Endodermal cell (in vitro differentiated cells): ENCODE measurements at regions not wholly inside any gene's neighbourhood (a gene's known extent, or its start where the extent isn't known, plus 50 kb on each side); places are given as distances from the start of the nearest gene placed in this dataset.
A peak's percentile ranks its signal among the peaks of the same experiment; 100 is the strongest.

Source experiments
- DNase-seq: peaks from one replicate; pipeline ENCODE4 v3.0.0-alpha.2; 2017
- H3K27ac ChIP-seq: 2 replicates; pipeline ENCODE4 v1.5.1; 2013; ENCODE audit warnings: mild to moderate bottlenecking, low read depth, low read length, moderate library complexity
- H3K27me3 ChIP-seq: 2 replicates; pipeline ENCODE4 v1.6.1; 2013; ENCODE audit warnings: mild to moderate bottlenecking, low read length, moderate library complexity; ENCODE audit not compliant: insufficient read depth, control insufficient read depth, poor library complexity, severe bottlenecking
- H3K36me3 ChIP-seq: 2 replicates; pipeline ENCODE4 v1.7.0; 2013; ENCODE audit warnings: mild to moderate bottlenecking, low read length, moderate library complexity; ENCODE audit not compliant: control insufficient read depth, insufficient read depth
- H3K4me1 ChIP-seq: one replicate; pipeline ENCODE4 v1.7.0; 2013; ENCODE audit warnings: low read length; ENCODE audit not compliant: control insufficient read depth, insufficient read depth
- H3K4me3 ChIP-seq: 2 replicates; pipeline ENCODE4 v1.5.1; 2013; ENCODE audit warnings: mild to moderate bottlenecking, low read length, moderate library complexity
- H3K9ac ChIP-seq: 2 replicates; pipeline ENCODE4 v1.6.1; 2013; ENCODE audit warnings: mild to moderate bottlenecking, low read length, moderate library complexity; ENCODE audit not compliant: poor library complexity, severe bottlenecking; ENCODE audit errors: extremely low read depth
- H3K9me3 ChIP-seq: 2 replicates; pipeline ENCODE4 v1.6.1; 2013; ENCODE audit warnings: mild to moderate bottlenecking, low read length, moderate library complexity; ENCODE audit not compliant: control insufficient read depth
- H3K27ac Mint-ChIP-seq: 2 replicates; pipeline ENCODE4 v1.8.0; 2020; ENCODE audit warnings: mixed read lengths
- H3K27me3 Mint-ChIP-seq: 2 replicates; pipeline ENCODE4 v1.8.0; 2021; ENCODE audit warnings: mild to moderate bottlenecking, mixed read lengths; ENCODE audit not compliant: insufficient read depth
- H3K36me3 Mint-ChIP-seq: 2 replicates; pipeline ENCODE4 v1.8.0; 2020; ENCODE audit warnings: low read depth, mixed read lengths
- H3K4me1 Mint-ChIP-seq: 2 replicates; pipeline ENCODE4 v1.8.0; 2020; ENCODE audit warnings: mixed read lengths
- H3K4me3 Mint-ChIP-seq: 2 replicates; pipeline ENCODE4 v1.8.0; 2020; ENCODE audit warnings: mild to moderate bottlenecking, moderate library complexity, mixed read lengths
- H3K9me3 Mint-ChIP-seq: 2 replicates; pipeline ENCODE4 v1.8.0; 2020; ENCODE audit warnings: mild to moderate bottlenecking, mixed read lengths
- CTCF ChIP-seq: fragments of 200-600 bp; sonication (generic); conservative IDR thresholded peaks from 2 replicates; pipeline ENCODE4 v1.5.0; 2021; ENCODE audit warnings: antibody characterized with exemption, mild to moderate bottlenecking
- WGBS, 2 experiments: methylation state at CpG; one replicate each; pipeline versions ENCODE4 v1.1.5 to v1.1.7; 2013; ENCODE audit warnings: missing lambda C conversion rate in 2 of 2, mixed read lengths in 1 of 2; ENCODE audit not compliant: insufficient coverage in 1 of 2, insufficient read length in 1 of 2; 5-methylcytosine and 5-hydroxymethylcytosine counted together

GRCh38 chr12:69091442-69092017 is 147.8 kb upstream of the CPSF6 start:
- peak; percentile 49 for TF ChIP-seq CTCF
- H3K9me3 Mint-ChIP-seq, result no peaks in the 10 kb centered on the region
- H3K27me3 Mint-ChIP-seq, result no peaks in the 10 kb centered on the region
- H3K36me3 Mint-ChIP-seq, result no peaks in the 10 kb centered on the region
- H3K4me1 Mint-ChIP-seq, result no peaks in the 10 kb centered on the region
- Histone ChIP-seq H3K9me3 (no peaks in the 10 kb centered on the region), H3K27me3 (no peaks in the 10 kb centered on the region), H3K4me1 (peaks cover 7% of the 10 kb centered on the region), H3K27ac (no peak overlapping the region), H3K4me3 (no peak overlapping the region), H3K36me3 (no peaks in the 10 kb centered on the region), H3K9ac (no peak overlapping the region)
- H3K4me3 Mint-ChIP-seq, result no peak overlapping the region
- no peak for DNase-seq
- 65 to 71% methylated on average over 4 to 6 of the region's 6 CpGs for WGBS, 2 experiments
- no peak overlapping the region for H3K27ac Mint-ChIP-seq

- Mint-ChIP-seq H3K27me3 (no peaks in the 10 kb centered on the region), H3K36me3 (no peaks in the 10 kb centered on the region), H3K9me3 (no peaks in the 10 kb centered on the region), H3K4me3 (no peak overlapping the region), H3K27ac (no peak overlapping the region), H3K4me1 (no peaks in the 10 kb centered on the region)
- Histone ChIP-seq H3K9me3 (no peaks in the 10 kb centered on the region), H3K9ac (no peak overlapping the region), H3K4me3 (no peak overlapping the region), H3K4me1 (peaks cover 7% of the 10 kb centered on the region), H3K27me3 (no peaks in the 10 kb centered on the region), H3K27ac (no peak overlapping the region), H3K36me3 (no peaks in the 10 kb centered on the region)
- no peak for TF ChIP-seq CTCF
- no peak for DNase-seq
- WGBS, 2 experiments, result 98 to 100% methylated on average over 2 to 4 of the region's 4 CpGs
These were observed 147.2 kb upstream of the CPSF6 start for GRCh38 chr12:69092137-69092536.

GRCh38 chr12:69094606-69095216 is 144.7 kb upstream of the CPSF6 start:
- H3K4me3 Mint-ChIP-seq, result no peak overlapping the region
- H3K9me3 Mint-ChIP-seq, result no peaks in the 10 kb centered on the region
- H3K27ac Mint-ChIP-seq, result no peak overlapping the region
- Histone ChIP-seq H3K4me3 (no peak overlapping the region), H3K36me3 (no peaks in the 10 kb centered on the region), H3K9ac (no peak overlapping the region), H3K27ac (no peak overlapping the region), H3K9me3 (no peaks in the 10 kb centered on the region), H3K27me3 (no peaks in the 10 kb centered on the region), H3K4me1 (peaks cover 9% of the 10 kb centered on the region)
- no peak for TF ChIP-seq CTCF
- no peaks in the 10 kb centered on the region for H3K36me3 Mint-ChIP-seq
- DNase-seq, result no peak
- 67 to 72% methylated on average over 3 to 4 of the region's 4 CpGs for WGBS, 2 experiments
- H3K4me1 Mint-ChIP-seq, result peaks cover 8% of the 10 kb centered on the region
- H3K27me3 Mint-ChIP-seq, result no peaks in the 10 kb centered on the region
